ENCODE measurements at regions not wholly inside any gene's neighbourhood (a gene's known extent, or its start where the extent isn't known, plus 50 kb on each side); places are given as distances from the start of the nearest gene placed in this dataset.

- no peak for TF ChIP-seq ZBTB33 (IDR thresholded peaks at IDR 0.05)
Observed at GRCh38 chr1:30145723-30146303, 577.6 kb downstream of the MATN1 start (continued).

DNA sequence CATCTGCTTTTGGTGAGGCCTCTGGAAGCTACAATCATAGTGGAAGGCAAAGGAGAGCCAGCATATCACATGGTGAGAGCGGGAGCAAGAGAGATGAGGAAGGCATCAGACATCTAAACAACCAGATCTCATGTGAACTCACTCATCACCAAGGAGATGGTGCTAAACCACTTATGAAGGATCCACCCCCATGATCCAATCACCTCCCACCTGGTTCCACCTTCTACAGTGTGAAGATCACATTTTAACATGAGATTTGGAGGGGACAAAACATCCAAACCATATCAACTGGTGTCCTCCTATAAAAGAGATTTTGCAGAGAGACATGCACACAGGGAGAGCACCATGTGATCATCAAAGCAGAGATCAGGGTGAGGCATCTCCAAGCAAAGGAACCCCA is 578.6 kb downstream of the MATN1 start:
- Histone ChIP-seq H3K9ac (ENCODE audit: low read depth in 1 of 2, low read length in 2 of 2) (no peak overlapping the region), H3K27me3 (ENCODE audit: control insufficient read depth in 4 of 4, insufficient read depth in 4 of 4, low read length in 3 of 4) (peaks cover 0 to 2% (median 0%) of the 10 kb centered on the region in 4 donors), H3K27ac (ENCODE audit: low read depth in 1 of 2, low read length in 2 of 2) (no peak overlapping the region), H3K4me3 (ENCODE audit: low read depth in 1 of 3, low read length in 3 of 3) (no peak overlapping the region), H3K4me1 (ENCODE audit: control insufficient read depth in 4 of 4, insufficient read depth in 4 of 4, low read length in 3 of 4) (no peaks in the 10 kb centered on the region), H3K36me3 (ENCODE audit: control insufficient read depth in 4 of 4, insufficient read depth in 3 of 4, low read depth in 1 of 4, low read length in 3 of 4) (no peaks in the 10 kb centered on the region), H3K9me3 (ENCODE audit: control insufficient read depth in 4 of 4, low read length in 3 of 4) (no peaks in the 10 kb centered on the region)
- WGBS, result 89% methylated on average over 1 of the region's 1 CpG
- no peak for DNase-seq (ENCODE audit: low spot score)
- no peak for TF ChIP-seq RXRA (IDR thresholded peaks at IDR 0.05)
- TF ChIP-seq ATF3 (IDR thresholded peaks at IDR 0.05), result no peak
- no peak for TF ChIP-seq GABPA (IDR thresholded peaks at IDR 0.05 in 1 of 2, conservative IDR thresholded peaks at IDR 0.05 in 1 of 2)
- TF ChIP-seq, protein P1, sequence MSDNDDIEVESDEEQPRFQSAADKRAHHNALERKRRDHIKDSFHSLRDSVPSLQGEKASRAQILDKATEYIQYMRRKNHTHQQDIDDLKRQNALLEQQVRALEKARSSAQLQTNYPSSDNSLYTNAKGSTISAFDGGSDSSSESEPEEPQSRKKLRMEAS (IDR thresholded peaks at IDR 0.05), result no peak
- no peak for TF ChIP-seq FOXA1 (IDR thresholded peaks at IDR 0.05)
- no peak for TF ChIP-seq REST (IDR thresholded peaks at IDR 0.05)
- TF ChIP-seq ZBTB33 (IDR thresholded peaks at IDR 0.05), result no peak
- TF ChIP-seq YY1 (IDR thresholded peaks at IDR 0.05), result no peak
- no peak for TF ChIP-seq FOXA2 (IDR thresholded peaks at IDR 0.05)
- no peak for TF ChIP-seq EGR1 (IDR thresholded peaks at IDR 0.05; ENCODE audit: low read depth in 2 of 2)
- TF ChIP-seq RAD21 (IDR thresholded peaks at IDR 0.05), result no peak
- TF ChIP-seq JUND (IDR thresholded peaks at IDR 0.05), result no peak
- TF ChIP-seq, protein P2, sequence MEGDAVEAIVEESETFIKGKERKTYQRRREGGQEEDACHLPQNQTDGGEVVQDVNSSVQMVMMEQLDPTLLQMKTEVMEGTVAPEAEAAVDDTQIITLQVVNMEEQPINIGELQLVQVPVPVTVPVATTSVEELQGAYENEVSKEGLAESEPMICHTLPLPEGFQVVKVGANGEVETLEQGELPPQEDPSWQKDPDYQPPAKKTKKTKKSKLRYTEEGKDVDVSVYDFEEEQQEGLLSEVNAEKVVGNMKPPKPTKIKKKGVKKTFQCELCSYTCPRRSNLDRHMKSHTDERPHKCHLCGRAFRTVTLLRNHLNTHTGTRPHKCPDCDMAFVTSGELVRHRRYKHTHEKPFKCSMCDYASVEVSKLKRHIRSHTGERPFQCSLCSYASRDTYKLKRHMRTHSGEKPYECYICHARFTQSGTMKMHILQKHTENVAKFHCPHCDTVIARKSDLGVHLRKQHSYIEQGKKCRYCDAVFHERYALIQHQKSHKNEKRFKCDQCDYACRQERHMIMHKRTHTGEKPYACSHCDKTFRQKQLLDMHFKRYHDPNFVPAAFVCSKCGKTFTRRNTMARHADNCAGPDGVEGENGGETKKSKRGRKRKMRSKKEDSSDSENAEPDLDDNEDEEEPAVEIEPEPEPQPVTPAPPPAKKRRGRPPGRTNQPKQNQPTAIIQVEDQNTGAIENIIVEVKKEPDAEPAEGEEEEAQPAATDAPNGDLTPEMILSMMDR (IDR thresholded peaks at IDR 0.05; ENCODE audit: low read depth, low read length, missing input control), result no peak
